IPS-18a (cell line): ENCODE measurements at regions not wholly inside any gene's neighbourhood (a gene's known extent, or its start where the extent isn't known, plus 50 kb on each side); places are given as distances from the start of the nearest gene placed in this dataset.

ENCODE experiments used
- H3K27ac ChIP-seq: one replicate; pipeline ENCODE4 v1.5.1; 2013; ENCODE audit warnings: low read length
- H3K27me3 ChIP-seq: one replicate; pipeline ENCODE4 v1.6.1; 2013; ENCODE audit warnings: mild to moderate bottlenecking, low read length; ENCODE audit not compliant: control insufficient read depth, insufficient read depth
- H3K36me3 ChIP-seq: one replicate; pipeline ENCODE4 v1.6.1; 2013; ENCODE audit warnings: low read depth, low read length; ENCODE audit not compliant: control insufficient read depth
- H3K4me1 ChIP-seq: one replicate; pipeline ENCODE4 v1.6.1; 2013; ENCODE audit warnings: low read depth, low read length; ENCODE audit not compliant: control insufficient read depth
- H3K4me3 ChIP-seq: one replicate; pipeline ENCODE4 v1.5.1; 2013; ENCODE audit warnings: low read length
- H3K9ac ChIP-seq: one replicate; pipeline ENCODE4 v1.6.1; 2013; ENCODE audit warnings: mild to moderate bottlenecking, low read length, moderate library complexity
- H3K9me3 ChIP-seq: one replicate; pipeline ENCODE4 v1.6.1; 2013; ENCODE audit warnings: low read depth, low read length; ENCODE audit not compliant: control insufficient read depth

DNA sequence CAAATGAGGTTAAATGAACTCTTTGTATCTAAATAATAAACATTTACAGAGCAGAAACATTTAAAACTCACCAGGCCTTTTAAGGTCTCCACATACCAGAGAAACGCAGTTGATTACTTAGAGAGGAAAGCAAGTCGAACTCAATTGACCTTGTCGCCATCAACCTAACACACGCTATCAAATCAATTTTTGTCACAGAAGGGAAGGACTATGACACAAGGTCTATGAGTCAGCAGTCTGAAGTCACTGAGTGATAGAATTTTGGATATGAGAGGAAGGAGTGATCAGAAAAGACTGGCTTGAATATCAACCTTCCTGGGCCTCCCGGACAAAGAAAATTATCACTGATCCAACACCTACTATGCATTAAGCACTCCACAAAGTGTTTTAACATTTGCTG lies 514.4 kb upstream of the ZNF385D start:
- H3K4me1 ChIP-seq, result no peaks in the 10 kb centered on the region
- H3K4me3 ChIP-seq, result no peak overlapping the region
- H3K9me3 ChIP-seq, result no peaks in the 10 kb centered on the region
- no peaks in the 10 kb centered on the region for H3K27me3 ChIP-seq
- no peak overlapping the region for H3K9ac ChIP-seq
- no peaks in the 10 kb centered on the region for H3K36me3 ChIP-seq
- H3K27ac ChIP-seq, result no peak overlapping the region

DNA sequence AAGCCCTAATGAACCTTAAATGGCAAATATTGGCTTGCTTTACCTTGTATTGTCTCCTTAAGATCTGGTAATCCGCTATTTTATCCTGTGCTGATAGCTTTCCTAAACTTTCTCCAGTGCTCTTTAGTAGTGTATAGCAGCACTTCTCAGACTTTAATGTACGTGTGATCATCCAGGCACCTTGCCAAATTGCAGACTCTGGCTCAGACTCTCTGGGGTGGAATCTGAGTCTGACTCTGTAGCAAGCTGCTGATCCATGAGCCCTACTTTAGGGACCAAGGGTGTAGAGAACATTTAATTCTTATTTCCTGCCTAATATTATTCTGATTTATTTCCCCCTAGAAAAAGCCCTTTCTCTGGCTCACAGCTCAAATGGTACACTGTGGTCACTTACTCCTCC lies 518.8 kb upstream of the ZNF385D start:
- H3K36me3 ChIP-seq, result no peaks in the 10 kb centered on the region
- H3K9ac ChIP-seq, result no peak overlapping the region
- H3K4me3 ChIP-seq, result no peak overlapping the region
- H3K27me3 ChIP-seq, result no peaks in the 10 kb centered on the region
- H3K4me1 ChIP-seq, result no peaks in the 10 kb centered on the region
- H3K27ac ChIP-seq, result no peak overlapping the region
- no peaks in the 10 kb centered on the region for H3K9me3 ChIP-seq

DNA sequence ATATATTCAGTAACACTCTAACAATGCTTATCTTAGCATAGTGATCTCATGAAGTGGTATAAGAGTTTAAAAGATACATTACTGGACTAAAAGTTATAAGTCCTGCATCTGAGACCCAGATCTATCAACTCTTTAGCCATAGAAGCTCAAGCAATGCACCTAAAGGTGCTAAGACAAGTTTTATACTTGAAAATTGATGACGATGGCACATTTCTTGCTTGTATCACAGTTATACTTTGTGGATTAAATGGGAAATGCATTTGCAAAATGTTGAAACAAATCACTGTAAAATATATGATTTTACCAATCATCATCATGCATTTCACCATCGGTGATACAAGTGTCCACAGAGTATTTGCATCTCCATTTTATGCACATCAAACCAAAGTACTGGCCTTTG lies 525.3 kb upstream of the ZNF385D start:
- H3K36me3 ChIP-seq, result no peaks in the 10 kb centered on the region
- no peaks in the 10 kb centered on the region for H3K9me3 ChIP-seq
- H3K27me3 ChIP-seq, result no peaks in the 10 kb centered on the region
- no peak overlapping the region for H3K4me3 ChIP-seq
- H3K27ac ChIP-seq, result no peak overlapping the region
- peaks cover 4% of the 10 kb centered on the region for H3K4me1 ChIP-seq
- H3K9ac ChIP-seq, result no peak overlapping the region

DNA sequence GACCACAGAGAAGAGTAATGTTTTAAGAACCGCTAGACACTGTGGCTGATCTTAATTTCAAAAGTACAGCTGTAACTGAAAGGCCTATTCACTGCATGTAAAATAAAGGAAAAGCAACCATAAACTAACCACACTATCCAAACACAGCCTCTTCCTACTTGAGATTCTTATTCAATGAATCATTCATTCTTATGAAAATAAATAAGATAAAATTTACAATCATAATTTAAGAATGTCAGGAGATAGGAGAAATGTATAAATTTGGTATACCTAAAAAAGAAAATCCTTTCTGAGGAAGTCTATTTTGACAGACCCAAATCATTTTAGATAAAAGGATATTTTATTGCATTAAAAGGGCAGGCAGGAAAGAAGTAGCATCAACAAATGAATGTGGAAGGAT lies 533.5 kb upstream of the ZNF385D start:
- no peaks in the 10 kb centered on the region for H3K27me3 ChIP-seq
- no peak overlapping the region for H3K9ac ChIP-seq
- H3K36me3 ChIP-seq, result no peaks in the 10 kb centered on the region
- no peaks in the 10 kb centered on the region for H3K9me3 ChIP-seq
- H3K4me3 ChIP-seq, result no peak overlapping the region
- no peak overlapping the region for H3K27ac ChIP-seq
- H3K4me1 ChIP-seq, result no peaks in the 10 kb centered on the region

DNA sequence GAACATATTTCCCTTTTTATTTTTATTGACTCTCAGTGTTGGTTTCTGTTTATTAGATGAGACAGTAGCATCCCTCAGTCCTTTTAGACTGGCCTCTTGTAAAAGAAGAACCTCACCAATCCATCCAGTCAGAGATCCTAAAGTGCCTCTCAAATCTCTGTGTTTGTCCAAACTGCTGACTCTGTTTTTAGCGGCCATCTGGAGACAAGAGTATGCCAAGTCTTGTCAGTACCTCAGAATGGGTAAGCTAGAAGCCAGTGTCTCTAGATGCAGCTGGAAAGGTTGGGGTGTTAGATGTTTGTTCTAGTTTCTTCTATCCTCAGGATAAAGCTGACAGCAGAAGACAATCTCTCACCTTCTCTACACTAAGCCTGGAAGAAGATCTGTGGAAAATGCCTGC lies 537.7 kb upstream of the ZNF385D start:
- Histone ChIP-seq H3K9ac (no peak overlapping the region), H3K4me1 (no peaks in the 10 kb centered on the region), H3K27ac (no peak overlapping the region), H3K9me3 (no peaks in the 10 kb centered on the region), H3K27me3 (no peaks in the 10 kb centered on the region), H3K4me3 (no peak overlapping the region), H3K36me3 (no peaks in the 10 kb centered on the region)

DNA sequence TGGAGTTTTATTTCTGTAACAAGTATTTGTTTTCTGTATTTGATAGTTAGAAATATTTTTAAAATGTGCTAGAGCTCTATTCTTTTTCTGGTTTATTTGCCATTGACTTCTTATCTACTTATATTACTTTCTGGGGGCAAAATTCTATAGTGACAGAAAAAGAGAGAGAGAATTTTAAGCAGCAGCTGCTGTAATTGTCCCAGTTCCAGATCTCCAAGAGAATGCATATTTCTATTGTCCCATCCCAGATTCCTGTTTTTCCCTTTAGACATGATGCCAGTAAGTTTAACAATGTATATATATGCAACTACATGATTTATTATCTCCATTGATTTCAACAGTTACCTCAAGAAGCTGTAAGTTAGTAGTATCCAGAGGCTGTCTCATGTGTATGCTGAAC lies 541.7 kb upstream of the ZNF385D start:
- Histone ChIP-seq H3K27me3 (no peaks in the 10 kb centered on the region), H3K36me3 (no peaks in the 10 kb centered on the region), H3K4me3 (no peak overlapping the region), H3K4me1 (no peaks in the 10 kb centered on the region), H3K9me3 (no peaks in the 10 kb centered on the region), H3K9ac (no peak overlapping the region), H3K27ac (no peak overlapping the region)

DNA sequence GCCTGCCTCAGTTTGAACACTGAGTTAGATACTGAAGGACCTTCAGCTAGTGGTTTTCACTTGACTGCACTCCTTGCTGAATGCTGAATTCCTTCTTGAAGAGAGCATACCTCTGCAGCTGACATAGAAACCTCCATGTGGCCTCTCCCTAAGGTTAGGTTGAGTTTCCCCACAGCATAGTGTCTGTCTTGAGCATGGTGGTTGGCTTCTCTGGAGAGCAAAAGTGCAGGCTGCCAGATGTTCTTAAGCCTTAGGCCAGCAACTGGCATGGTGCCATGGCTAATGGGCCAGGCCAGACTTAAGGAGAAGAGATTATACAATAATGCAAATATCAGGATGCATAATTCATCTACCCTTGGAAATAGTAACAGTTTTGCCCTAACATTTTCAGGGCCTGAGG lies 545.6 kb upstream of the ZNF385D start:
- H3K9ac ChIP-seq, result no peak overlapping the region
- no peak overlapping the region for H3K4me3 ChIP-seq
- no peaks in the 10 kb centered on the region for H3K27me3 ChIP-seq
- no peaks in the 10 kb centered on the region for H3K4me1 ChIP-seq
- no peaks in the 10 kb centered on the region for H3K36me3 ChIP-seq
- no peak overlapping the region for H3K27ac ChIP-seq
- H3K9me3 ChIP-seq, result no peaks in the 10 kb centered on the region

DNA sequence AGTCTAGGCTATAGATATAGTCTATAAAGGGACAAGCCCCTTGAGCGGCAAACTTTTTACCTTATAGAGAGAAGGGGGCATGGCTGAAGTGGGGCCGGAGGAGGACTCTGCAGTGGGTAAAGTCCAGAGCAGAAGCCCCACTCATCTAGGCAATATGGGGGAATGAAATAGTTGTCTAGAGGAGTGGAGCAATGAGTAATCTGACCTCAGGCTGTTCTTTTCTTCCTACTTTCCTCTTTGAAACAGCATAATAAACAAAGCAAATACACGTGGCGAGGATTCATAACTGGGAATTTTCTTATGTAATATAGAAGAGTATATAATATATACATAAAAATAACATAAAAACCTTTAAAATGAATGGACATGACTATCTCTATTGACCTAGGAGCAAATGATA lies 546.4 kb upstream of the ZNF385D start:
- Histone ChIP-seq H3K27me3 (no peaks in the 10 kb centered on the region), H3K27ac (no peak overlapping the region), H3K9ac (no peak overlapping the region), H3K36me3 (no peaks in the 10 kb centered on the region), H3K9me3 (no peaks in the 10 kb centered on the region), H3K4me3 (no peak overlapping the region), H3K4me1 (no peaks in the 10 kb centered on the region)

DNA sequence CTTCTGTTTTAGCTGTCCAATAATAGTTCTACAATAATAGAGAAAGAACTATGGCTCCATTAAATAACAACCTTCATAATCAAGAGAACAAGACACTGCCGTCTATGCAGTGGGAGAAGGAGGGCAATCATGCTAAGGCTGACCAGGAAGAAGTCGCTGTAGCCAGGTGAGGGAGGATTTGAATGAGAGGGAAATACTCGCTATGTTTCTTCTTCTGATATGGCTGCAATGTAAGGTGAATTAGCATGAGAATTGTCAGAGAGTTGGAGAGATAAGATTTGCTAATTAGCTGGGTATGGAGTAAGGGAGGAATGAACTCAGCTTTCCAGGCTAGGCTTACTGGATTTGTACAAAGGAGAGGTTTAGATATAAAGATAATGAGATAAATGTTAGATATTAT lies 555.4 kb upstream of the ZNF385D start:
- Histone ChIP-seq H3K27me3 (no peaks in the 10 kb centered on the region), H3K4me1 (peaks cover 10% of the 10 kb centered on the region), H3K9ac (no peak overlapping the region), H3K9me3 (no peaks in the 10 kb centered on the region), H3K4me3 (no peak overlapping the region), H3K36me3 (no peaks in the 10 kb centered on the region), H3K27ac (no peak overlapping the region)

DNA sequence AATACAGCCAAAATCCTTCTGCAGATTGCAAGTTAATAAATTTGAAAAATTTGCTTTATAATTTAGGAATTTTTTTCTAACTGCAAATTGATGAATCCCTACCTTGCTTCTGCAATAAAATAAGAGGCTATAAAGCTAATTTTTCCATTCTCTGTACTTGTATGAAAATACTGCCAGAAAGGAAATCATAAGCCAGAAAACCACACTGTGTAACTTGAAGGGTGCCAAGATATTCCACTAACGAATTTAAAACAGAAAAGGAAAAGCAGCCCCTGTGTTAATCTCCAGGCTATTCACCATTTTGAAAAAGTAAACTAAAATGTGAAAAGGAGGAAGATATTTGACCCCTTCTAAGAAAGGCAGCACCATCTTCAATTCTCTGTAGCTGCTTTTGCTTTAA lies 557.9 kb upstream of the ZNF385D start:
- Histone ChIP-seq H3K9ac (no peak overlapping the region), H3K9me3 (no peaks in the 10 kb centered on the region), H3K27ac (no peak overlapping the region)

DNA sequence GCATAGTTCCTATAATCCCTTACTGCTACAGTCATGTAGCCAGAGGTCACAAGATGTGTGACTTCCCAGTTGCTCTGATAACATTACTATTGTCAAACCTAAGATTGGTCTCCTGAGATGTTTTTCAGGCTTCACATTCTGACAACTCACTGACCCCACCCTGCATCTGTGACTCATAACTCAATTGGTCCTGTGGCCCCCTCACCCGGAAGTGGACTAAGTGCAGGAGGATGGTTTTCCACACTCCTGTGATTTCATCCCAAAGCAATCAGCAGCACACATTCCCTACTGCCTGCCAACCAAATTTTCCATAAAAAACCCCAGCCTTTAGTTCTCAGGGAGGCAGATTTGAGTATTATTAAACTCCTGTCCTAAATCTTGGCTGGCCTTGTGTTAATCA lies 564.9 kb upstream of the ZNF385D start:
- Histone ChIP-seq H3K9me3 (no peaks in the 10 kb centered on the region), H3K4me1 (no peaks in the 10 kb centered on the region), H3K27ac (no peak overlapping the region), H3K4me3 (no peak overlapping the region), H3K27me3 (no peaks in the 10 kb centered on the region), H3K9ac (no peak overlapping the region), H3K36me3 (no peaks in the 10 kb centered on the region)

More for the DNA sequence above, 557.9 kb upstream of the ZNF385D start:
- no peak overlapping the region for H3K4me3 ChIP-seq
- H3K4me1 ChIP-seq, result peaks cover 10% of the 10 kb centered on the region
- no peaks in the 10 kb centered on the region for H3K36me3 ChIP-seq
- no peaks in the 10 kb centered on the region for H3K27me3 ChIP-seq

DNA sequence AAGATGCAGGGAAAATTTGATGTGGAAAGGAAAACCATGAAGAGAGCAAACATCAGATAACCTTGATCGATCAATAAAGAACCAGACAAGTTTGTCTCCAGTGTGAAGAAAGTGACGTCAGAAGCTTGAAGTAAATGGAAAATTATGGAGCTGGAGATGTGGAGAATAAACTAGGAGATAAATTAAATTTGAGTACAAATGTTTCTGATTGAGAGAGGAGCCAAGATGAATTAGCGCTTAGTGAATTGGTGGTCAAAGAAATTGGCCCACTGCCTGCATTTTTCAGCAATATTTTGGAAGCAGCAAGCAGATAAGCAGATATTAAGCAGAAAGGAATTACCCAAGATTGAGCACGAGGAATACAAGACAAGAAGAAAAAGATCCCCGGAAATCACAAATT lies 567.3 kb upstream of the ZNF385D start:
- Histone ChIP-seq H3K27me3 (no peaks in the 10 kb centered on the region), H3K27ac (no peak overlapping the region), H3K9ac (no peak overlapping the region), H3K36me3 (no peaks in the 10 kb centered on the region), H3K4me3 (no peak overlapping the region), H3K9me3 (no peaks in the 10 kb centered on the region), H3K4me1 (peaks cover 6% of the 10 kb centered on the region)

DNA sequence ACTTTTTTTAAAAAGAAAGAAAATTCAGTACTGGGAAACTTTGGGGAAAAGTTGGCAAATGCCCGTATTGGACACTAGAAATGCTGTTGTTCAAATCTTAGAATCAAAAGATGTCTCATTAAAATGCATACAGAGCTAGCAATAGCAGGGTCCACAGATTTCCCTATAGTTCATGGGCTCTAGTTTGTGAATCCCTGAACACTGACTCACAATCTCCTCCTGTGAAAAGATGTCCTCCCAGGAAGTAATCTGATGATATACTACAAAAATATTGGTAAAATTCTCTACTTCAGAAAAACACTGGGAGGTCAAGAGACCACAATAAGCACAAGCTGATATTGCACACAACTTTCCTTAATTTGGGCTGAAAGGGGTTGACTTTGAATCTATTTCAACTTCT lies 568.4 kb upstream of the ZNF385D start:
- no peak overlapping the region for H3K9ac ChIP-seq
- H3K27me3 ChIP-seq, result no peaks in the 10 kb centered on the region
- no peaks in the 10 kb centered on the region for H3K9me3 ChIP-seq
- no peaks in the 10 kb centered on the region for H3K36me3 ChIP-seq
- no peak overlapping the region for H3K27ac ChIP-seq
- H3K4me3 ChIP-seq, result no peak overlapping the region
- H3K4me1 ChIP-seq, result peaks cover 6% of the 10 kb centered on the region
